H1 (cell line): ENCODE measurements at regions not wholly inside any gene's neighbourhood (a gene's known extent, or its start where the extent isn't known, plus 50 kb on each side); places are given as distances from the start of the nearest gene placed in this dataset.
"Not testable (repeated sequence)": the region's sequence is repeated elsewhere in the genome, so short reads cannot be mapped to it uniquely, and the experiment has no call there.

Source experiments
- CTCF ChIA-PET: fragments of 300-600 bp; sonication (Branson Sonifier 250); formaldehyde crosslinking; loops from one replicate; lab custom pipeline; 2021; ENCODE audit not compliant: partially characterized antibody; lab: Charles Lee
- POLR2A ChIA-PET: fragments of 300-600 bp; sonication (Branson Sonifier 250); formaldehyde crosslinking; loops from one replicate; lab custom pipeline; 2021; ENCODE audit warnings: inconsistent platforms; ENCODE audit not compliant: partially characterized antibody; lab: Charles Lee
- DNase-seq, 2 experiments: peaks; one replicate each; pipeline versions ENCODE4 v3.0.0 to v3.0.0-alpha.2; 2010 to 2022; ENCODE audit warnings: low spot score in 2 of 2, low read depth in 1 of 2, mixed read lengths in 1 of 2
- FAIRE-seq: peaks from 2 replicates; lab custom pipeline; 2011; peaks lifted over from hg19 to GRCh38; lab: Jason Lieb, UNC
- H2AFZ ChIP-seq: 2 replicates; pipeline ENCODE4 v1.8.1; 2012; ENCODE audit warnings: low read length, inconsistent platforms
- H2AK5ac ChIP-seq: 2 replicates; pipeline ENCODE4 v1.6.1; 2013; ENCODE audit warnings: low read depth, low read length
- H2BK120ac ChIP-seq: replicated peaks from 2 replicates; pipeline ENCODE3; 2013; ENCODE audit warnings: low read depth, low read length, inconsistent platforms
- H2BK12ac ChIP-seq: 2 replicates; pipeline ENCODE4 v1.6.1; 2013; ENCODE audit warnings: low read depth, low read length
- H2BK15ac ChIP-seq: 2 replicates; pipeline ENCODE4 v1.6.1; 2013; ENCODE audit warnings: low read length
- H2BK20ac ChIP-seq: 2 replicates; pipeline ENCODE4 v1.6.1; 2013; ENCODE audit warnings: low read length
- H2BK5ac ChIP-seq: 2 replicates; pipeline ENCODE4 v1.6.1; 2013; ENCODE audit warnings: low read depth, low read length
- H3K14ac ChIP-seq: 2 replicates; pipeline ENCODE4 v1.6.1; 2013; ENCODE audit warnings: inconsistent platforms; ENCODE audit not compliant: insufficient read length
- H3K18ac ChIP-seq: 2 replicates; pipeline ENCODE4 v1.6.1; 2013; ENCODE audit warnings: low read length; ENCODE audit errors: extremely low read depth
- H3K23ac ChIP-seq: 2 replicates; pipeline ENCODE4 v1.6.1; 2013; ENCODE audit warnings: inconsistent platforms; ENCODE audit not compliant: insufficient read length
- H3K23me2 ChIP-seq: 2 replicates; pipeline ENCODE4 v1.6.1; 2013; ENCODE audit warnings: low read depth, low read length
- H3K27ac ChIP-seq: 2 replicates; pipeline ENCODE4 v1.6.1; 2011; ENCODE audit warnings: low read depth, low read length, inconsistent platforms
- H3K27me3 ChIP-seq, 4 experiments: replicated peaks in 1 of 4; 1 replicate in 1 of 4; 2 replicates in 3 of 4; pipeline versions ENCODE4 v1.6.1 to v1.8.1; 2011 to 2013; ENCODE audit warnings: low read length in 3 of 4, mild to moderate bottlenecking in 3 of 4, inconsistent platforms in 2 of 4, mixed read lengths in 2 of 4, moderate library complexity in 1 of 4; ENCODE audit not compliant: control insufficient read depth in 3 of 4, insufficient read depth in 3 of 4; ENCODE audit errors: extremely low read depth in 1 of 4
- H3K36me3 ChIP-seq, 4 experiments: 2 replicates each; pipeline versions ENCODE4 v1.6.1 to v1.8.1; 2011 to 2013; ENCODE audit warnings: mild to moderate bottlenecking in 4 of 4, low read length in 3 of 4, moderate library complexity in 2 of 4, control low read depth in 1 of 4, inconsistent platforms in 1 of 4; ENCODE audit not compliant: insufficient read depth in 4 of 4, control insufficient read depth in 2 of 4
- H3K4ac ChIP-seq: replicated peaks from 2 replicates; pipeline ENCODE3; 2013; ENCODE audit warnings: low read length, low read depth, mixed read lengths, inconsistent platforms; ENCODE audit not compliant: insufficient read length
- H3K4me1 ChIP-seq, 4 experiments: replicated peaks in 1 of 4; 1 replicate in 1 of 4; 2 replicates in 3 of 4; pipeline versions ENCODE4 v1.6.1 to v1.8.1; 2011 to 2013; ENCODE audit warnings: low read length in 3 of 4, inconsistent platforms in 2 of 4, mixed read lengths in 1 of 4; ENCODE audit not compliant: insufficient read depth in 4 of 4, control insufficient read depth in 3 of 4
- H3K4me2 ChIP-seq, 2 experiments: 2 replicates each; pipeline versions ENCODE4 v1.6.1 to v1.8.1; 2011 to 2013; ENCODE audit warnings: low read depth in 2 of 2, low read length in 2 of 2, control low read depth in 1 of 2, inconsistent platforms in 1 of 2, mild to moderate bottlenecking in 1 of 2; ENCODE audit not compliant: insufficient read depth in 1 of 2
- H3K4me3 ChIP-seq, 4 experiments: fragments of 200-600, 300-600 bp in 1 of 4; sonication (generic), shearing (Covaris generic), sonication (Bioruptor Twin) in 1 of 4; 2 replicates each; pipeline versions ENCODE4 v1.5.1 to v1.8.1; 2011 to 2016; ENCODE audit warnings: low read length in 4 of 4, low read depth in 3 of 4, control low read depth in 2 of 4, inconsistent platforms in 2 of 4, mild to moderate bottlenecking in 2 of 4, mixed read lengths in 1 of 4, moderate library complexity in 1 of 4; ENCODE audit not compliant: insufficient read depth in 2 of 4; ENCODE audit errors: extremely low read depth in 1 of 4
- H3K56ac ChIP-seq: replicated peaks from 2 replicates; pipeline ENCODE3; 2013; ENCODE audit warnings: low read depth, mild to moderate bottlenecking, mixed read lengths, low read length, inconsistent platforms; ENCODE audit not compliant: insufficient read length
- H3K79me1 ChIP-seq: 2 replicates; pipeline ENCODE4 v1.6.1; 2013; ENCODE audit warnings: low read depth, low read length, control low read depth
- H3K79me2 ChIP-seq, 2 experiments: 2 replicates each; pipeline versions ENCODE4 v1.6.1 to v1.8.1; 2012 to 2013; ENCODE audit warnings: low read length in 2 of 2, mild to moderate bottlenecking in 2 of 2, inconsistent platforms in 1 of 2; ENCODE audit not compliant: insufficient read depth in 2 of 2, control insufficient read depth in 1 of 2
- H3K9ac ChIP-seq, 4 experiments: replicated peaks in 1 of 4; 1 replicate in 1 of 4; 2 replicates in 3 of 4; pipeline versions ENCODE4 v1.6.1 to v1.8.1; 2011 to 2013; ENCODE audit warnings: low read depth in 3 of 4, low read length in 3 of 4, control low read depth in 2 of 4, mild to moderate bottlenecking in 2 of 4, moderate library complexity in 2 of 4, inconsistent platforms in 1 of 4; ENCODE audit errors: extremely low read depth in 1 of 4
- H3K9me3 ChIP-seq, 2 experiments: 2 replicates each; pipeline versions ENCODE4 v1.6.1 to v1.8.1; 2012 to 2013; ENCODE audit warnings: mild to moderate bottlenecking in 2 of 2, moderate library complexity in 2 of 2, control low read depth in 1 of 2, inconsistent platforms in 1 of 2, low read depth in 1 of 2, low read length in 1 of 2, mixed read lengths in 1 of 2; ENCODE audit not compliant: insufficient read depth in 2 of 2
- H4K20me1 ChIP-seq, 2 experiments: replicated peaks in 1 of 2; 2 replicates each; pipeline versions ENCODE3 to v1.8.1; 2011 to 2013; ENCODE audit warnings: inconsistent platforms in 2 of 2, low read length in 2 of 2, mild to moderate bottlenecking in 1 of 2; ENCODE audit not compliant: insufficient read depth in 2 of 2, control insufficient read depth in 1 of 2
- H4K5ac ChIP-seq: 2 replicates; pipeline ENCODE4 v1.6.1; 2013; ENCODE audit warnings: low read length, low read depth, mixed read lengths, inconsistent platforms; ENCODE audit not compliant: insufficient read length
- H4K8ac ChIP-seq: 2 replicates; pipeline ENCODE4 v1.8.0; 2013; ENCODE audit warnings: mild to moderate bottlenecking, moderate library complexity, low read length, inconsistent platforms; ENCODE audit not compliant: insufficient read depth; ENCODE audit errors: extremely low read depth
- H4K91ac ChIP-seq: replicated peaks from 2 replicates; pipeline ENCODE3; 2013; ENCODE audit warnings: low read length, mixed read lengths, inconsistent platforms; ENCODE audit not compliant: insufficient read length
- WGBS, 2 experiments: shearing (Covaris generic) in 1 of 2; methylation state at CpG; one replicate each; pipeline versions ENCODE4 v1.1.6 to v1.1.7; 2013 to 2015; ENCODE audit warnings: low lambda C conversion rate in 2 of 2, mixed read lengths in 2 of 2, inconsistent platforms in 1 of 2, low coverage in 1 of 2, missing lambda C conversion rate in 1 of 2; ENCODE audit not compliant: insufficient replicate concordance in 2 of 2, insufficient coverage in 1 of 2, insufficient read length in 1 of 2; ENCODE audit errors: extremely low coverage in 1 of 2, missing lambda C conversion rate in 1 of 2; 5-methylcytosine and 5-hydroxymethylcytosine counted together

- DNase-seq, H3K23me2 ChIP-seq: not testable (repeated sequence)
- WGBS, 2 experiments = 95% methylated on average over 4 of the region's 8 CpGs; no CpG with 5 or more reads in 1 of the 2 experiments
These were observed 172.5 kb downstream of the ADRA2C start for GRCh38 chr4:3938676-3939075.

More at GRCh38 chr4:3938676-3939075, 172.5 kb downstream of the ADRA2C start:
- H3K27me3 ChIP-seq, H3K4me2 ChIP-seq, H3K9ac ChIP-seq, H2AFZ ChIP-seq, H4K5ac ChIP-seq, H3K4ac ChIP-seq, H3K79me2 ChIP-seq, H3K56ac ChIP-seq, H4K20me1 ChIP-seq, H4K8ac ChIP-seq, H3K9me3 ChIP-seq, H3K4me1 ChIP-seq, H3K79me1 ChIP-seq, POLR2A ChIA-PET, H2BK20ac ChIP-seq, H3K23ac ChIP-seq, H2AK5ac ChIP-seq, H2BK120ac ChIP-seq, FAIRE-seq, H3K18ac ChIP-seq, H4K91ac ChIP-seq, H3K27ac ChIP-seq, H3K4me3 ChIP-seq, H3K14ac ChIP-seq, H3K36me3 ChIP-seq: not testable (repeated sequence)
- Histone ChIP-seq H2BK5ac (peak overlapping the region; percentile 66; the same call in 1 of the 2 replicates), H2BK15ac (peak overlapping the region; percentile 46; the same call in 1 of the 2 replicates), H2BK12ac (peak overlapping the region; percentile 50; the same call in 1 of the 2 replicates)
- CTCF ChIA-PET = interaction anchor here (0.6 to 2.0 kb wide), 5 partner anchors 44 to 165 kb away, joined by 3 to 7 read pairs (median 5); no protein-coding TSS in a partner anchor
